Trophoblast cell (in vitro differentiated cells and primary cell): ENCODE measurements at regions not wholly inside any gene's neighbourhood (a gene's known extent, or its start where the extent isn't known, plus 50 kb on each side); places are given as distances from the start of the nearest gene placed in this dataset.

Experiments used
- DNase-seq, 2 donors: peaks; one replicate each; pipeline ENCODE4 v3.0.0-alpha.2; 2016
- H2AFZ ChIP-seq: 2 replicates; pipeline ENCODE4 v1.6.1; 2013; ENCODE audit warnings: low read length, moderate library complexity, mild to moderate bottlenecking; ENCODE audit not compliant: insufficient read depth, poor library complexity
- H2AK5ac ChIP-seq: 2 replicates; pipeline ENCODE4 v1.6.1; 2013; ENCODE audit warnings: mild to moderate bottlenecking, low read length
- H2BK120ac ChIP-seq: 2 replicates; pipeline ENCODE4 v1.6.1; 2013; ENCODE audit warnings: low read length, mild to moderate bottlenecking, moderate library complexity; ENCODE audit not compliant: insufficient read depth, poor library complexity
- H2BK12ac ChIP-seq: 2 replicates; pipeline ENCODE4 v1.6.1; 2013; ENCODE audit warnings: mild to moderate bottlenecking, low read length, moderate library complexity
- H2BK5ac ChIP-seq: 2 replicates; pipeline ENCODE4 v1.6.1; 2013; ENCODE audit warnings: low read length, low read depth, moderate library complexity, mild to moderate bottlenecking; ENCODE audit not compliant: poor library complexity
- H3K14ac ChIP-seq: 2 replicates; pipeline ENCODE4 v1.6.1; 2013; ENCODE audit warnings: mild to moderate bottlenecking, low read length
- H3K18ac ChIP-seq: 2 replicates; pipeline ENCODE4 v1.6.1; 2013; ENCODE audit warnings: mild to moderate bottlenecking, low read length
- H3K23ac ChIP-seq: 2 replicates; pipeline ENCODE4 v1.6.1; 2013; ENCODE audit warnings: low read length
- H3K27ac ChIP-seq: 2 replicates; pipeline ENCODE4 v1.5.1; 2013; ENCODE audit warnings: low read depth, mild to moderate bottlenecking, inconsistent platforms, low read length, moderate library complexity
- H3K27me3 ChIP-seq: 2 replicates; pipeline ENCODE4 v1.6.1; 2013; ENCODE audit warnings: inconsistent platforms, mild to moderate bottlenecking, low read length, moderate library complexity; ENCODE audit not compliant: insufficient read depth
- H3K36me3 ChIP-seq, 2 experiments: 1 replicate in 1 of 2; 2 replicates in 1 of 2; pipeline ENCODE4 v1.6.1; 2013; ENCODE audit warnings: low read length in 2 of 2, mild to moderate bottlenecking in 2 of 2, moderate library complexity in 1 of 2; ENCODE audit not compliant: insufficient read depth in 2 of 2, control insufficient read depth in 1 of 2
- H3K4ac ChIP-seq: 2 replicates; pipeline ENCODE4 v1.6.1; 2013; ENCODE audit warnings: low read depth, mild to moderate bottlenecking, low read length, moderate library complexity
- H3K4me1 ChIP-seq, 2 experiments: 1 replicate in 1 of 2; 2 replicates in 1 of 2; pipeline ENCODE4 v1.6.1; 2013; ENCODE audit warnings: low read length in 2 of 2, mild to moderate bottlenecking in 2 of 2, moderate library complexity in 1 of 2; ENCODE audit not compliant: insufficient read depth in 2 of 2, control insufficient read depth in 1 of 2
- H3K4me2 ChIP-seq: 2 replicates; pipeline ENCODE4 v1.6.1; 2013; ENCODE audit warnings: inconsistent platforms, mild to moderate bottlenecking, low read length, moderate library complexity
- H3K4me3 ChIP-seq: 2 replicates; pipeline ENCODE4 v1.5.1; 2013; ENCODE audit warnings: mild to moderate bottlenecking, low read depth, low read length, inconsistent platforms
- H3K79me1 ChIP-seq: one replicate; pipeline ENCODE4 v1.6.1; 2013; ENCODE audit warnings: low read length
- H3K79me2 ChIP-seq: 2 replicates; pipeline ENCODE4 v1.6.1; 2013; ENCODE audit warnings: low read length, mild to moderate bottlenecking; ENCODE audit not compliant: control insufficient read depth, insufficient read depth, poor library complexity
- H3K9ac ChIP-seq: 2 replicates; pipeline ENCODE4 v1.6.1; 2013; ENCODE audit warnings: mild to moderate bottlenecking, low read length
- H3K9me3 ChIP-seq: 2 replicates; pipeline ENCODE4 v1.6.1; 2013; ENCODE audit warnings: low read depth, mild to moderate bottlenecking, control low read depth, inconsistent platforms, low read length; ENCODE audit not compliant: insufficient read depth
- H4K12ac ChIP-seq: 2 replicates; pipeline ENCODE4 v1.6.1; 2013; ENCODE audit warnings: low read depth, mild to moderate bottlenecking, low read length, moderate library complexity
- H4K8ac ChIP-seq: 2 replicates; pipeline ENCODE4 v1.6.1; 2013; ENCODE audit warnings: low read depth, mild to moderate bottlenecking, low read length, moderate library complexity
- H4K91ac ChIP-seq: one replicate; pipeline ENCODE4 v1.6.1; 2013; ENCODE audit warnings: low read depth, mild to moderate bottlenecking, low read length, moderate library complexity
- WGBS: extraction: QIAGEN DNeasy Blood & Tissue Kit; methylation state at CpG from one replicate; pipeline ENCODE4 v1.1.7; 2013; ENCODE audit warnings: missing lambda C conversion rate; ENCODE audit not compliant: insufficient read length, insufficient coverage; ENCODE audit errors: extremely low coverage; 5-methylcytosine and 5-hydroxymethylcytosine counted together

DNA sequence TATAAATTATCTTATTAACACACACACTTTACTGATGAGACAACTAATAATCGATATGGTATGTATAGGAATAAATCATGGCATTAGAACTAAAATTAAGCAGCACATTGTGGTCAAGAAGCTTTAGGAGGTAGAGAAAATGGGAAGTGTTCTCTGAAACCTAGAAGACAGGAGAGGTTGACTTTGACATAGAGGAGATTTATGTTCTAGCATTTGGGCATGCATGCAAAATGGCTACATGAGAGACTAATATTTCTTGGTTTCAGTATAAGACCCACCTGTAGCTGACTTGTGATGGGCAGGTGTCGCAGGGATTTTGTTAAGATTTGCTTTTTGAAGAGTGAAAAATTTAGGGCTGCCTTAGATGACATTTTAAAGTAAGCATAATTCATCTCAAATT, 209.7 kb upstream of the POU1F1 start:
- no peaks in the 10 kb centered on the region for H3K9me3 ChIP-seq
- no peak overlapping the region for H3K9ac ChIP-seq
- H3K79me2 ChIP-seq, result no peaks in the 10 kb centered on the region
- no peaks in the 10 kb centered on the region for H3K36me3 ChIP-seq
- H2AFZ ChIP-seq, result no peak overlapping the region
- no peak overlapping the region for H2AK5ac ChIP-seq
- H3K4me1 ChIP-seq, result no peaks in the 10 kb centered on the region
- no peaks in the 10 kb centered on the region for H3K79me1 ChIP-seq
- H3K4me2 ChIP-seq, result no peak overlapping the region
- no peak overlapping the region for H3K14ac ChIP-seq
- DNase-seq, result no peak
- H2BK12ac ChIP-seq, result no peak overlapping the region
- no peak overlapping the region for H3K4ac ChIP-seq
- H2BK5ac ChIP-seq, result no peak overlapping the region
- H3K23ac ChIP-seq, result no peak overlapping the region
- H3K27me3 ChIP-seq, result no peaks in the 10 kb centered on the region
- no peak overlapping the region for H4K12ac ChIP-seq
- WGBS, result no CpG with 5 or more reads among the region's 2 CpGs
- H3K27ac ChIP-seq, result no peak overlapping the region
- H4K91ac ChIP-seq, result no peak overlapping the region
- H3K18ac ChIP-seq, result no peak overlapping the region
- H2BK120ac ChIP-seq, result no peak overlapping the region
- no peak overlapping the region for H4K8ac ChIP-seq
- H3K4me3 ChIP-seq, result no peak overlapping the region

DNA sequence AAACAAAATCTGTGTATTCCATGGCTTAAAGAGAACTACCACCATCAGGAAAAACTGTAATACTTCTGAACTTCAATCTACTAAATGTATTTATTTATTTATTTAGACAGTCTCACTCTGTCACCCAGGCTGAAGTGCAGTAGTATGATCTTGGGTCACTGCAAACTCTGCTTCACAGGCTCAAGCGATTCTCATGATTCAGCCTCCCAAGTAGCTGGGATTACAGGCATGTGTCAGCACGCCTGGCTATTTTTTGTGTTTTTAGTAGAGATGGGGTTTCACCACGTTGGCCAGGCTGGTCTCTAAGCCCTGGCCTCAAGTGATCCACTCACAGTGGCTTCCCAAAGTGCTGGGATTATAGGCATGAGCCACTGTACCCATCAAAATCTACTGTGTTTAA, 202.3 kb upstream of the POU1F1 start:
- Histone ChIP-seq H4K12ac (no peak overlapping the region), H3K4me3 (no peak overlapping the region), H3K4me2 (no peak overlapping the region), H2AFZ (no peak overlapping the region), H3K9me3 (peaks cover 3% of the 10 kb centered on the region), H2AK5ac (no peak overlapping the region), H3K23ac (no peak overlapping the region), H3K79me2 (no peaks in the 10 kb centered on the region), H3K14ac (no peak overlapping the region), H3K27ac (no peak overlapping the region), H3K36me3 (no peaks in the 10 kb centered on the region), H2BK5ac (no peak overlapping the region), H3K79me1 (no peaks in the 10 kb centered on the region), H4K91ac (no peak overlapping the region), H4K8ac (no peak overlapping the region), H3K4ac (no peak overlapping the region), H2BK120ac (no peak overlapping the region), H3K18ac (no peak overlapping the region), H3K9ac (no peak overlapping the region), H3K4me1 (no peaks in the 10 kb centered on the region), H2BK12ac (no peak overlapping the region), H3K27me3 (no peaks in the 10 kb centered on the region)
- WGBS, result no CpG with 5 or more reads among the region's 3 CpGs
- no peak for DNase-seq

DNA sequence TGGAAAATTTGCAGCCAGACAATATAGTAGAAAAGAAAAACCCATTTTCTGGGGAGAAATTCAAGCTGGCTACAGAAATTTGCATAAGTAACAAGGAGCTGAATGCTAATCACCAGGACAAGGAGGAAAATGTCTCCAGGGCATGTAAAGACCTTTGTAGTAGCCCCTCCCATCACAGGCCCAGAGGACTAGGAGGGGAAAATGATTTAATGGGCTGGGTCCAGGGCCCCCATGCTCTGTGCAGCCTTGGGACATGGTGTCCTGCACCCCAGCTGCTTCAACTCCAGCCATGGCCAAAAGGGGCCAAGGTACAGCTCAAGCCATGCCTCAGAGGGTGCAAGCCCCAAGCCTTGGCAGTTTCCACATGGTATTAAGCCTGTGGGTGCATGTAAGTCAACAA, 197.6 kb upstream of the POU1F1 start:
- Histone ChIP-seq H2BK12ac (no peak overlapping the region), H2BK5ac (no peak overlapping the region), H4K12ac (no peak overlapping the region), H3K79me2 (no peaks in the 10 kb centered on the region), H3K23ac (no peak overlapping the region), H3K18ac (no peak overlapping the region), H3K9ac (no peak overlapping the region), H3K4ac (no peak overlapping the region), H3K14ac (no peak overlapping the region), H3K79me1 (no peaks in the 10 kb centered on the region), H4K91ac (no peak overlapping the region), H2AFZ (no peak overlapping the region), H3K4me3 (no peak overlapping the region), H3K36me3 (no peaks in the 10 kb centered on the region), H3K27me3 (no peaks in the 10 kb centered on the region), H3K4me1 (no peaks in the 10 kb centered on the region), H4K8ac (no peak overlapping the region), H2BK120ac (no peak overlapping the region), H3K4me2 (no peak overlapping the region), H3K9me3 (peaks cover 3% of the 10 kb centered on the region), H3K27ac (no peak overlapping the region), H2AK5ac (no peak overlapping the region)
- DNase-seq, result no peak

DNA sequence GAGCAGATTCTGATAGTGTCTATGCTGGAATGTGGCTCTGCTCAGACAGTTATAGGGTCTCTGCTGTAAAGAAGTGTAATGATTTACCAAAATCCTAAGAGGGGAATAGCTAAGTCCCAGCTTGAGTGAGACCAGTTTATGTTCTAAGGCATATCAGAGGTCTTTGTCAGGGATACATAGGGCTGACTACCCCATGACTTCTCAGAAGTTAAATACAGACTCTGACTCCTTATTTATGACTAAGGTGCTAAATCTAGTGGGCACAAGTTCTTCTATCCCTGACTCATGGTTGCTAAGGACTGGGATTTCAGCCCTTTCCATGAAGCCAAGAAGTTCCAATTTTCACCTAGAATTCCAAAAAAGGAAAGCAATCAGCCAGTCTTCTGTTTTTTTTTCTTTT, 192.6 kb upstream of the POU1F1 start:
- Histone ChIP-seq H4K91ac (no peak overlapping the region), H2BK12ac (no peak overlapping the region), H2AK5ac (no peak overlapping the region), H3K18ac (no peak overlapping the region), H3K9me3 (peaks cover under 1% of the 10 kb centered on the region), H3K36me3 (no peaks in the 10 kb centered on the region), H3K4me2 (no peak overlapping the region), H4K8ac (no peak overlapping the region), H3K79me2 (no peaks in the 10 kb centered on the region), H3K23ac (no peak overlapping the region), H3K9ac (no peak overlapping the region), H2AFZ (no peak overlapping the region), H3K4me1 (no peaks in the 10 kb centered on the region), H2BK120ac (no peak overlapping the region), H2BK5ac (no peak overlapping the region), H4K12ac (no peak overlapping the region), H3K14ac (no peak overlapping the region), H3K4me3 (no peak overlapping the region), H3K27me3 (no peaks in the 10 kb centered on the region), H3K4ac (no peak overlapping the region), H3K79me1 (no peaks in the 10 kb centered on the region), H3K27ac (no peak overlapping the region)
- no peak for DNase-seq

DNA sequence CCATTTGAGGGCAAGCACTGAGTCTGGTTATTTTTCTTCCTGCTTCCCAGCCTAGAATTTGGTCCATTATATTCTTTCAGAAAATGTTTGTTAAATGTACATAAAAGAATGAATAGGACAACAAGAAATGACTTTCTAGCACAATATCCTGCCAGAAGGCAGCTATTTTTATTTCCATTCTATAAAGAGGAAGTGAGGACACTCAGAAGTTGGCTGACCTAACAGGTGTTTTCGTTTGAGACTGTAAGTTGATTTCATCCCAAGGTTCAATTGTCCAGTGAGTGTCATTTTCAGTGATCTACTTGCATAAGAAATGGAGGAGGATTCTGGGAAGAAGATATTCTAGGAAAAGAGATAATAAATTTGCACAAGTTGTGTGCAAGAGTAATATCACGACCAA, 191.9 kb upstream of the POU1F1 start:
- no CpG with 5 or more reads among the region's 2 CpGs for WGBS
- Histone ChIP-seq H2AK5ac (no peak overlapping the region), H3K18ac (no peak overlapping the region), H3K9ac (no peak overlapping the region), H2AFZ (no peak overlapping the region), H3K23ac (no peak overlapping the region), H2BK120ac (no peak overlapping the region), H3K14ac (no peak overlapping the region), H3K27ac (no peak overlapping the region), H3K27me3 (no peaks in the 10 kb centered on the region), H4K8ac (no peak overlapping the region), H3K79me2 (no peaks in the 10 kb centered on the region), H3K4me2 (no peak overlapping the region), H3K79me1 (no peaks in the 10 kb centered on the region), H3K4me3 (no peak overlapping the region), H3K4me1 (no peaks in the 10 kb centered on the region), H3K4ac (no peak overlapping the region), H2BK12ac (no peak overlapping the region), H2BK5ac (no peak overlapping the region), H3K36me3 (no peaks in the 10 kb centered on the region), H4K12ac (no peak overlapping the region), H3K9me3 (no peaks in the 10 kb centered on the region), H4K91ac (no peak overlapping the region)
- no peak for DNase-seq
